HFFc6 (cell line): ENCODE measurements at regions not wholly inside any gene's neighbourhood (a gene's known extent, or its start where the extent isn't known, plus 50 kb on each side); places are given as distances from the start of the nearest gene placed in this dataset.

Experiments used
- DNase-seq: peaks from one replicate; pipeline ENCODE4 v3.0.0-alpha.2; 2018
- H3K27ac Mint-ChIP-seq: 2 replicates; pipeline ENCODE4 v1.8.0; 2020; ENCODE audit warnings: mild to moderate bottlenecking, mixed read lengths
- H3K27me3 Mint-ChIP-seq: 2 replicates; pipeline ENCODE4 v1.8.0; 2021; ENCODE audit warnings: mild to moderate bottlenecking, moderate library complexity, mixed read lengths; ENCODE audit not compliant: insufficient read depth
- H3K36me3 Mint-ChIP-seq: 2 replicates; pipeline ENCODE4 v1.8.0; 2021; ENCODE audit warnings: low read depth, mixed read lengths
- H3K4me1 Mint-ChIP-seq: 2 replicates; pipeline ENCODE4 v1.8.0; 2020; ENCODE audit warnings: low read depth, mixed read lengths
- H3K4me3 Mint-ChIP-seq: 2 replicates; pipeline ENCODE4 v1.8.0; 2020; ENCODE audit warnings: mild to moderate bottlenecking, moderate library complexity, mixed read lengths
- H3K9me3 Mint-ChIP-seq: 2 replicates; pipeline ENCODE4 v1.8.0; 2020; ENCODE audit warnings: mild to moderate bottlenecking, mixed read lengths
- TF ChIP-seq, protein P1 (sequence below): fragments of 200-600 bp; sonication (generic); IDR thresholded peaks from 2 replicates; pipeline ENCODE4 v1.5.0; 2021; ENCODE audit warnings: antibody characterized with exemption, mild to moderate bottlenecking

DNA sequence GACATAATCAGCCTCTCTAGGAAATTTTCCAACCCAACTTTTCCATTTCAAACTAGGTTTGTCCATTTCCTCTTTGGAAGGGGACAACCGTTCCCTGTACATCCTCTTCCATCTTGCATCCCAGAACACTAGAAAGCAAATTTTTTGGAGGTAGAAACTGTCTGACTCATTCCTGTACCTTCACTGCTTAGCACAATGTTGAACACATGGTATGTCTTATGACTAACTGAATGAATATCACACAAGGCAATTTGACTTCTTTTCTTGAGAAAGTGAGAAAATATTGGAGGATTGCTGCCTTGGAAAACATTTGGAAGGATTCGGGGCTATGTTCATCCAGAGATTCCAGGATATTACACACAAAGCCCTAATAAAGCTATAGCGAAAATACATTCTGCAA lies 289.1 kb downstream of the FGFR2 start:
- H3K9me3 Mint-ChIP-seq, result peaks cover 55% of the 10 kb centered on the region
- TF ChIP-seq, protein P1, sequence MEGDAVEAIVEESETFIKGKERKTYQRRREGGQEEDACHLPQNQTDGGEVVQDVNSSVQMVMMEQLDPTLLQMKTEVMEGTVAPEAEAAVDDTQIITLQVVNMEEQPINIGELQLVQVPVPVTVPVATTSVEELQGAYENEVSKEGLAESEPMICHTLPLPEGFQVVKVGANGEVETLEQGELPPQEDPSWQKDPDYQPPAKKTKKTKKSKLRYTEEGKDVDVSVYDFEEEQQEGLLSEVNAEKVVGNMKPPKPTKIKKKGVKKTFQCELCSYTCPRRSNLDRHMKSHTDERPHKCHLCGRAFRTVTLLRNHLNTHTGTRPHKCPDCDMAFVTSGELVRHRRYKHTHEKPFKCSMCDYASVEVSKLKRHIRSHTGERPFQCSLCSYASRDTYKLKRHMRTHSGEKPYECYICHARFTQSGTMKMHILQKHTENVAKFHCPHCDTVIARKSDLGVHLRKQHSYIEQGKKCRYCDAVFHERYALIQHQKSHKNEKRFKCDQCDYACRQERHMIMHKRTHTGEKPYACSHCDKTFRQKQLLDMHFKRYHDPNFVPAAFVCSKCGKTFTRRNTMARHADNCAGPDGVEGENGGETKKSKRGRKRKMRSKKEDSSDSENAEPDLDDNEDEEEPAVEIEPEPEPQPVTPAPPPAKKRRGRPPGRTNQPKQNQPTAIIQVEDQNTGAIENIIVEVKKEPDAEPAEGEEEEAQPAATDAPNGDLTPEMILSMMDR, result no peak
- H3K27me3 Mint-ChIP-seq, result peaks cover 5% of the 10 kb centered on the region; the same call in 1 of the 2 replicates
- no peak overlapping the region for H3K27ac Mint-ChIP-seq
- DNase-seq, result no peak
- peaks cover 5% of the 10 kb centered on the region; the same call in 1 of the 2 replicates for H3K36me3 Mint-ChIP-seq
- no peak overlapping the region for H3K4me3 Mint-ChIP-seq
- H3K4me1 Mint-ChIP-seq, result no peaks in the 10 kb centered on the region

DNA sequence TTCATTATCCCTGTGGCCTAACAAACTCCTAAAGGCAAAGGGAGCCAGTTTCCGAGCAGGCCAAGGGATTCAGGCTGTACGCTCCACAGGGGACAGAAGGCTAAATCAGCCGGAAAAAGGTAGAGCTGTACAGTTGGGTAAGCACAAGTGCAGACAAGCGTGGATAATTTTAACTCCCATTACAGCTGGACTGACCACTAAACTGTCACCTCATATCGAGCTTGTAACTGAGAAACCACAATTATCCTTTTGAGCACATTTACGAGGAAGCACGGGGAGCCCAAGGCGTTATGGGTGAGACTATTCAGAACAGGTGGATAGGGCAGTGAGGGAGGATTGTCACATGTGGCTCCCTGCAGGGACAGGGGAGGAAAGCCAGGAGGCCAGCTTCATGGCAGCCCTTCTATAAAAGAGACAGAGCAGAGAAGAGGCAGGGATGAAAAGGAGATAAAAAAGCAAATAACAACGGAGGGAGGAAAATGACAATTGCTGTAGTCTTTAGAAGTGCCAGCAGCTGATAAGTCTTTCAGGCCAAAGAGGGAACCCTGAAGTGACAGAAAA lies 288.0 kb downstream of the FGFR2 start:
- Mint-ChIP-seq H3K4me1 (no peaks in the 10 kb centered on the region), H3K9me3 (peaks cover 51% of the 10 kb centered on the region), H3K36me3 (peaks cover 5% of the 10 kb centered on the region; the same call in 1 of the 2 replicates)

DNA sequence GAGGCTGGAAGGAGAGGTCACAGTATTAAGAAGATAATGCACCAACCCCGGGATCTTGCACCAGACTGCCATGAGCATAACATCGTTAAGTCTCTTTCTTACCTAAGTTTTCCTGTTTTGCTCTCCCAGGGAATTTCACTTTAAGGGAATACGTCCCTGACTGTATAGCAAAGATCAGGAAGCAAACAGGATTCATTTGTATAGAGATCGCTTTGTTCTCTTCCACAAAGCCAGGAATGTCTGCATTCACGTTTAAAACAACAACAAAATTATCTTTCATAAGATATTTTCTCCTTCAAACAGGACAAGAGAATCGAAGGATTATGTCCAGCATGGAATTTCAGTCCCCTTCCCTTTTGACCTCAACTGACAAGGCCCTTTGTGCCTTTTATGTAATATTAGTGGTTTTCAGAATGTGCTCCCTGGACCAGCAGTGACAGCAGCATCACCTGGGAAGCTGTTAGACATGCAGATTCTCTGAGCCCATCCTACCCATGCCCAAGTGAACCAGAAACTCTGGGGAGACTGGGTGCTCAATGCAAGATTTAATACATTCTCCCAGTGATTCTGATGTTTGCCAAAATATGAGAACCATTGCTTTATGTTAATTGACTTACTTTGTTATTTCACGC lies 286.3 kb downstream of the FGFR2 start:
- TF ChIP-seq, protein P1, result no peak
- Mint-ChIP-seq H3K4me1 (no peaks in the 10 kb centered on the region), H3K27ac (no peak overlapping the region), H3K9me3 (peaks cover 52% of the 10 kb centered on the region), H3K36me3 (peaks cover 5% of the 10 kb centered on the region; the same call in 1 of the 2 replicates), H3K4me3 (no peak overlapping the region), H3K27me3 (peaks cover 5% of the 10 kb centered on the region; the same call in 1 of the 2 replicates)
- DNase-seq, result no peak

More for the DNA sequence above, 288.0 kb downstream of the FGFR2 start:
- no peak overlapping the region for H3K27ac Mint-ChIP-seq
- H3K4me3 Mint-ChIP-seq, result no peak overlapping the region
- DNase-seq, result no peak
- H3K27me3 Mint-ChIP-seq, result peaks cover 5% of the 10 kb centered on the region; the same call in 1 of the 2 replicates
- TF ChIP-seq, protein P1, result no peak

DNA sequence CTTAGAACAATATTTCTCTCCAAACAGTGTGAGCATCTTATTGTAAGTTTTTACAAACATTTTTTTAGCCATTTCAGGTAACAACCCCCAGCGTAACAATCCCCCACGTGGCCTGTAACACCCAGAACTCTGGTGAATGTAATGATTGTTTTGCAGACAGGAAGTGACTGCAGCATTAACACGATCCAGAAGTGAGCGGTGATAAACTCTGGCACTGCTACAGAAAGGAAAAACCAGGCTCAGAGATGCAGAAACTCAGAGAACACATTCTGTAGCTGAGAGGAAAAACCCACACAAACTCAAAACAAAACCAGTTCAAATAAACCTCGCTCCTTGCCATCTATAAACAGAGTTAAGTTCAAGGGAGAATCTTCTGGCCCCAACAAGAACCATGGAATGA lies 285.7 kb downstream of the FGFR2 start:
- no peaks in the 10 kb centered on the region for H3K4me1 Mint-ChIP-seq
- TF ChIP-seq, protein P1, result no peak

DNA sequence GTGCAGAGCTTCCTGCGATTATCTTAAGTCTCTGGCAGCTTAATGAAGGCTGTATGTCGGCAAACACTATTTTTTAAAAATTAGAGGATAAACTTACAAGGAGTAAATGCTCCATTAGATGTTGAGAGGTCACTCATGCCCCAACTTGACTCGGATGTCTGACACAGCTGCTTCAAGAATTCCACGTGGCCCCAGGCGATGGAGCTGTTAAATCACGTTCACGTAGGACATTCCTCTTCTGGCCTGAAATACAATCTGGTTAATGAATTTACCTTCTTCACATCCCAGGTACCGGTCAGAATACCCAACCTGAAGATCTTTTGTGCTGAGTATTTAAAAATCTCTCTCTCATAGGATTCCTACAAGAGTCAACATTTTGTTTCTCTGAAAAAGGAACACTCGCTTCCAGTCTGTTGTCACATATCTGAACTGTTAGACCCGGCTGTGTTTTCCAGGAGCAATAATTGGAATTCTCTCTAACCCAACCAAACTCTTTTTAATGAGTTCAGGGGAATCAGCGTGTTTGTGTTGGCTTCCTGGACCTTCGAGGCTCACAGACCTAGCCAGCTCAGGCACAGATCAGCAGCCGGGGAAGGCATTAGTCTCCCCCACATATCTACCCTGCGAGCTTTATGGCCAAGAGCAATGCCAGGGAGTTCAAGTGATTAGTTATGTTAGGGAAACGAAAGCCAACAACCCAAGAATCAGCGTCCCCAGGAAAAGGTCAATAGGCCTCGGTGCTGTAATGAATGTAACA lies 284.9 kb downstream of the FGFR2 start:
- no peak for DNase-seq
- no peaks in the 10 kb centered on the region for H3K4me1 Mint-ChIP-seq
- H3K9me3 Mint-ChIP-seq, result peaks cover 47% of the 10 kb centered on the region
- H3K27ac Mint-ChIP-seq, result no peak overlapping the region
- TF ChIP-seq, protein P1, result no peak
- H3K36me3 Mint-ChIP-seq, result peaks cover 5% of the 10 kb centered on the region; the same call in 1 of the 2 replicates
- peaks cover 4% of the 10 kb centered on the region; the same call in 1 of the 2 replicates for H3K27me3 Mint-ChIP-seq
- no peak overlapping the region for H3K4me3 Mint-ChIP-seq

More for the DNA sequence above, 285.7 kb downstream of the FGFR2 start:
- Mint-ChIP-seq H3K27me3 (peaks cover 4% of the 10 kb centered on the region; the same call in 1 of the 2 replicates), H3K27ac (no peak overlapping the region), H3K9me3 (peaks cover 47% of the 10 kb centered on the region), H3K36me3 (peaks cover 5% of the 10 kb centered on the region; the same call in 1 of the 2 replicates), H3K4me3 (no peak overlapping the region)
- DNase-seq, result no peak
